ENCODE measurements at regions not wholly inside any gene's neighbourhood (a gene's known extent, or its start where the extent isn't known, plus 50 kb on each side); places are given as distances from the start of the nearest gene placed in this dataset.

DNA sequence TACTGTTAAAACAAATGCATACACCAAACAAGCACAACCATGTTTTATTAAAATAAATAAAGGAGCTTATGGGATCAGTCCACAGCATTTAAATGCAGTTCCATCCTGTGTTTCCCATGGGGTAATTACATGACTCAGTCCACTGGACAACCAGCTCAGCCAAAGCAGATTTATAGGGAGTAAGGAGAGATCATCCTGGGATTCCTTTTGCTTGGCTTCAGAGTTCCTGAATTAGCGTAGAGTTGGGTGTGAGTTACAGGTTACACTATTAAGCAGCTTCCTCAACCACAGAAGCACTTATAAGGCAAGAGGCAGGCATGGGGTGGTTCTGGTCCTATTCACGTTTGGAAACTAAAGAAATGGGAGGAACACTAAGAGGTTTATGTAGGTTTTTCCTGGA lies 381.1 kb upstream of the ACTBL2 start:
- H3K4me1 ChIP-seq = no peaks in the 10 kb centered on the region
- H3K27ac ChIP-seq = no peak overlapping the region
- ATAC-seq = no peak
- no peaks in the 10 kb centered on the region for H3K36me3 ChIP-seq
- no peaks in the 10 kb centered on the region for H3K27me3 ChIP-seq
- TF ChIP-seq POLR2AphosphoS5 (IDR thresholded peaks at IDR 0.05) (no peak), POLR2A (IDR thresholded peaks at IDR 0.05) (no peak), EP300 (IDR thresholded peaks at IDR 0.05) (no peak)
- TF ChIP-seq, protein P1, sequence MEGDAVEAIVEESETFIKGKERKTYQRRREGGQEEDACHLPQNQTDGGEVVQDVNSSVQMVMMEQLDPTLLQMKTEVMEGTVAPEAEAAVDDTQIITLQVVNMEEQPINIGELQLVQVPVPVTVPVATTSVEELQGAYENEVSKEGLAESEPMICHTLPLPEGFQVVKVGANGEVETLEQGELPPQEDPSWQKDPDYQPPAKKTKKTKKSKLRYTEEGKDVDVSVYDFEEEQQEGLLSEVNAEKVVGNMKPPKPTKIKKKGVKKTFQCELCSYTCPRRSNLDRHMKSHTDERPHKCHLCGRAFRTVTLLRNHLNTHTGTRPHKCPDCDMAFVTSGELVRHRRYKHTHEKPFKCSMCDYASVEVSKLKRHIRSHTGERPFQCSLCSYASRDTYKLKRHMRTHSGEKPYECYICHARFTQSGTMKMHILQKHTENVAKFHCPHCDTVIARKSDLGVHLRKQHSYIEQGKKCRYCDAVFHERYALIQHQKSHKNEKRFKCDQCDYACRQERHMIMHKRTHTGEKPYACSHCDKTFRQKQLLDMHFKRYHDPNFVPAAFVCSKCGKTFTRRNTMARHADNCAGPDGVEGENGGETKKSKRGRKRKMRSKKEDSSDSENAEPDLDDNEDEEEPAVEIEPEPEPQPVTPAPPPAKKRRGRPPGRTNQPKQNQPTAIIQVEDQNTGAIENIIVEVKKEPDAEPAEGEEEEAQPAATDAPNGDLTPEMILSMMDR (IDR thresholded peaks at IDR 0.05) = no peak
- no peaks in the 10 kb centered on the region for H3K9me3 ChIP-seq
- WGBS, 2 donors (ENCODE audit: low coverage in 1 of 2) = 63 to 100% methylated on average over 1 to 2 of the region's 2 CpGs
- H3K4me3 ChIP-seq = no peak overlapping the region

DNA sequence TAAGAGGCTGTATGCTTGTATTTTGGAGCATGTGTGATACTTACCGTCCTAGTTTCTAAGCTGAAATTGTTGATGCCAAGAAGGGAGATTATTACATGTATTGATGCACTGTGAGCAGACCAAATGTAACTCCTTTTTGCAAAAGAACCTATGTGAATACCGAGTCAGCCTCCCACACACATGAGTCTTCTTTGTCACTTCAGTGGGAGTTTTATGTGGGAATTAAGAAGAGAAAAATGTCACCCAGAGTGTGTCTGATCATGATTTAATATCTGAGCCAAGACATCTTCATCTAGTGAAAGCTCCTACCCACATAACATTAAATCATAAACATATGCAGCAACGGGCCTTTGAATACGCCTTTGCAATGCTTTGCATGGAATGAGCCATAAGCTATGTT lies 380.3 kb upstream of the ACTBL2 start:
- ATAC-seq = no peak

DNA sequence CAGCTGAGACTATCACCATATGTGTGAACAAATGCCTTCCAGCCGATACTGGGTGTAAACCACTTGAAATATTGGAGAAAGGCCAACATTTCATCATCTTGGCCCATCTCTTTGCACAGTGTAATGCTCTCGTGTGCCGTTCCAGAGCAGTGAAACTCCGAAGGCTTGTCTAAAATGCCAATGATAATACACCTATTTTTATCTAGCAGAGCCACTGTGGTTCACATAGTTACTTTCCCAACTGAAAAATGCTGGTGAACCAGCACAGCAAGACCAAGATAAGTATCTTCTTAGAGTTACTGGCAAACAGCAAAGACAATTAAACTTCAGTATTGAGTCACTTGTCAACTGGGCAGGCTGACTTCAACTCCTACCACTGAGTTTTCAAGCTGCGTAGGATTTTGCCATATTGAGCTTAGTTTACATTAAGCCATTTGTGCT lies 379.9 kb upstream of the ACTBL2 start:
- no peaks in the 10 kb centered on the region for H3K9me3 ChIP-seq
- H3K4me1 ChIP-seq = no peaks in the 10 kb centered on the region
- 27 to 64% methylated on average over 1 to 2 of the region's 5 CpGs for WGBS, 2 donors (ENCODE audit: low coverage in 1 of 2)
- ATAC-seq = peak; percentile 60
- no peak for TF ChIP-seq POLR2A (IDR thresholded peaks at IDR 0.05)
- TF ChIP-seq, protein P1 (IDR thresholded peaks at IDR 0.05) = no peak
- no peak for TF ChIP-seq EP300 (IDR thresholded peaks at IDR 0.05)
- TF ChIP-seq POLR2AphosphoS5 (IDR thresholded peaks at IDR 0.05) = no peak
- no peaks in the 10 kb centered on the region for H3K36me3 ChIP-seq
- no peak overlapping the region for H3K27ac ChIP-seq
- no peak overlapping the region for H3K4me3 ChIP-seq
- H3K27me3 ChIP-seq = no peaks in the 10 kb centered on the region

More for the DNA sequence above, 380.3 kb upstream of the ACTBL2 start:
- Histone ChIP-seq H3K27ac (no peak overlapping the region), H3K9me3 (no peaks in the 10 kb centered on the region), H3K4me1 (no peaks in the 10 kb centered on the region), H3K36me3 (no peaks in the 10 kb centered on the region), H3K4me3 (no peak overlapping the region), H3K27me3 (no peaks in the 10 kb centered on the region)
- 61 to 71% methylated on average over 3 to 4 of the region's 4 CpGs for WGBS, 2 donors (ENCODE audit: low coverage in 1 of 2)
- TF ChIP-seq POLR2A (IDR thresholded peaks at IDR 0.05) (no peak), EP300 (IDR thresholded peaks at IDR 0.05) (no peak), POLR2AphosphoS5 (IDR thresholded peaks at IDR 0.05) (no peak)
- TF ChIP-seq, protein P1 (IDR thresholded peaks at IDR 0.05) = no peak

DNA sequence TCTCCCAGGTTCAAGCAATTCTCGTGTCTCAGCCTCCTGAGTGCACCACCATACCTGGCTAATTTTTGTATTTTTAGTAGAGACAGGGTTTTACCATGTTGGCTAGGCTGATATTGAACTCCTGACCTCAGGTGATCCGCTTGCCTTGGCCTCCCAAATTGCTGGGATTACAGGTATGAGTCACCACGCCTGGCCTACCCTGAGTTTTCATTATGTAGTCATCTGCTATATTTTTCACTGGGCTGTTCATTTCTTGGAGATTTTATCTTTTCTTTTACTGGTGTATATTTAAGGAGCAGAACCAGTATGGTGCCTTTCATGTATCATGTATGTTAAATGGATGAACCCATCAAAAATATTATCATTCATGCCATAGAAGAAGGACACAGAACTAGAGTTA lies 377.0 kb upstream of the ACTBL2 start:
- TF ChIP-seq POLR2A (IDR thresholded peaks at IDR 0.05) = no peak
- TF ChIP-seq, protein P1 (IDR thresholded peaks at IDR 0.05) = no peak
- no peak for TF ChIP-seq POLR2AphosphoS5 (IDR thresholded peaks at IDR 0.05)
- no peak for TF ChIP-seq EP300 (IDR thresholded peaks at IDR 0.05)
- Histone ChIP-seq H3K9me3 (no peaks in the 10 kb centered on the region), H3K36me3 (no peaks in the 10 kb centered on the region), H3K27me3 (no peaks in the 10 kb centered on the region), H3K4me3 (no peak overlapping the region), H3K4me1 (no peaks in the 10 kb centered on the region), H3K27ac (no peak overlapping the region)
- WGBS, 2 donors (ENCODE audit: low coverage in 1 of 2) = 90 to 95% methylated on average over 3 of the region's 3 CpGs
- no peak for ATAC-seq

DNA sequence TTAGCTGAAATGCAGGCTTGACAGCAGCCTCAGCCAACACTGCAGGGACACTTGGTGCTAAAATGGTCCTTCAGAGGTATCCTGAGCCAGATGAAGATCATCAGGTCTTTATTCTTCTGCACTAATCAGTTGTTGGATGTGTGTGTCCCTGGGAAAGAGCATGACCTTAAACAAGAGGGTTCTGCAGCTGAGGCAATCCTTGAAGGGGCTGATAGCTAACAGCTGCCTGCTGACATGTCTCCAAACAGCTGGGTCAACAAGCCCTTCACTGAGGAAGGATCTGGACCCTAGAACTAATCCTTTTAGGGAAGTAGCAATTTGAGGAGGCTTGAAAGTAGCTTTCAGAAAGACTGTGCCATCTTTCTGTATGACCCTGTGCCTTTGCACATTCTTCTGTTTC lies 376.3 kb upstream of the ACTBL2 start:
- Histone ChIP-seq H3K27ac (no peak overlapping the region), H3K27me3 (no peaks in the 10 kb centered on the region), H3K4me1 (no peaks in the 10 kb centered on the region), H3K9me3 (no peaks in the 10 kb centered on the region), H3K4me3 (no peak overlapping the region), H3K36me3 (no peaks in the 10 kb centered on the region)
- ATAC-seq = no peak
- TF ChIP-seq, protein P1 (IDR thresholded peaks at IDR 0.05) = no peak
- TF ChIP-seq POLR2A (IDR thresholded peaks at IDR 0.05) (no peak), EP300 (IDR thresholded peaks at IDR 0.05) (no peak), POLR2AphosphoS5 (IDR thresholded peaks at IDR 0.05) (no peak)
